IPS DF 19.7 (cell line): ENCODE measurements at regions not wholly inside any gene's neighbourhood (a gene's known extent, or its start where the extent isn't known, plus 50 kb on each side); places are given as distances from the start of the nearest gene placed in this dataset.
"Not testable (repeated sequence)": the region's sequence is repeated elsewhere in the genome, so short reads cannot be mapped to it uniquely, and the experiment has no call there.

Source experiments
- DNase-seq: peaks from one replicate; pipeline ENCODE4 v3.0.0-alpha.2; 2013; ENCODE audit warnings: low read depth, low spot score

DNA sequence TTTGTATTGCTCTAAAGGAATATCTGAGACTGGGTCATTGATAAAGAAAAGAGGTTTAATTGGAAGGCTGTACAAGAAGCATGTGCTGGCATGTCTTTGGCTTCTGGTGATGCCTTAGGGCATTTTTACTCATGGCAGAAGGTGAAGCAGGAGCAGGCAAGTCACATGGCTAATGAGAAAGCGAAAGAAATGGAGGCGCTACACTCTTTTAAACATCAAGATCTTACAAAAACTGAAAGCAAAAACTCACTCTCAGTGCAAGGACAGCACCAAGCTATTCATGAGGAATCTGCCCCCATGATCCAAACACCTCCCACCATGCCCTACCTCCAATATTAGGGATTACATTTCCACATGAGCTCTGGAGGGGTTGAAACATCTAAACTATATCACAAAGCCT, 1458.8 kb upstream of the ACO1 start:
- DNase-seq, result no peak

- no peak for DNase-seq
Measured at GRCh38 chr9:30928045-30928444, 1456.4 kb upstream of the ACO1 start.

- no peak for DNase-seq
Measured at GRCh38 chr9:30932226-30932625, 1452.2 kb upstream of the ACO1 start.

- DNase-seq, result no peak
Measured at GRCh38 chr9:30935730-30936129, 1448.7 kb upstream of the ACO1 start.

DNA sequence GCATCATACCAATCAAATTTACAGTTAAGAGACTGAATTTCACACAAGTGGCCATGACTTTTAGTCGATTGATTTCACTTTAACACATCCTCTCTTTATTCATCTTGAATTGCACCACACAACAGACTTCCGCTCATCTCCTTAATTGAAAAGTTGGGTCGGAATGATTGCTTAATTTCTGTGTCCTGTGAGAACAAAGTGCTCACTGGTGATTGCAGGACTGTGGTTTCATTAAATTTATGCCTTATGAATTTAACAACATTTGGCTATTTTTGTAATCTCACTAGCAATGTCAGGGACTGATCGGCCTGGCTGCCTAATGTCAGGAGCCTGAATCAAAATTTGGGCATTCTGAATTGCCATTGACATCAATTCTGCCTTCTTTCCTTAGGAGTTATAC, 1447.3 kb upstream of the ACO1 start:
- no peak for DNase-seq

GRCh38 chr9:30942852-30943251, 1441.6 kb upstream of the ACO1 start:
- not testable (repeated sequence) for DNase-seq

DNA sequence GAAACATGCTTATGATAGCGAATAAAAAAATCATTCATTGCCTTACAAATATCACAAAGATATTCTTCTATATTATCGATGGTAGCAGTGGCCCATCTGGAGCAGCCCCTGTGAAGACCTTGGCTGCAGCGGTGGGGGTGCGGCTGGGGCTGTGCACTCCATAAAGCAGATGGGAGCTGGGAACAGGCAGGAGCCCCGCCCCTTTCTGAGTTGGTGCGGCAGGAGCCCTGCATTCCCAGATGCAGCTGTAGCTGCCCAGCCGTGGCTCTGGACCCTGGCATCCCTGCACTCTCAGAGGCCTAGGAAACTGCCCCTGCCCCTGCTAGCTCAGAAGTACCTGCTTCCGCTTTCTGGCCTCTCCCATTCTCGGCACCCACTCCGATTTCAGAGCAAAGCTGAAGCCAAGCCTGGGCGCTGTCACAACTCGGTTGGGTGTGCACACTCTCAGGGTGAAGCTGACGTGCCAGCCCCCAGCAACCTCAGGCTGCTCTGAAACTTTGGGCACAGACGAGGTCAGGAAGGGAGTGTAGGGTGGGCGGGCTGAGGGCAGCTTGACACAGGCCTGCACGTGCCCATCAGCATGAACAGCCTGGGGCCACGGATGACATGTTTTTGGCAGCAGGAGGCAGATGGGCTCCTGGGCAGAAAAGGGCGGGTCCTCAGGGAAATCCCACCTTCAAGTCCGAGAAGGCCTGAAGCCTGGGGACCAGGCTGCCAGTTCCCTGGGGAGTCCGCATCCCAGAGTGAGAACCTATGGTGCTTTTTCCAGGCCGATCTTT, 1440.8 kb upstream of the ACO1 start:
- DNase-seq, result no peak

DNA sequence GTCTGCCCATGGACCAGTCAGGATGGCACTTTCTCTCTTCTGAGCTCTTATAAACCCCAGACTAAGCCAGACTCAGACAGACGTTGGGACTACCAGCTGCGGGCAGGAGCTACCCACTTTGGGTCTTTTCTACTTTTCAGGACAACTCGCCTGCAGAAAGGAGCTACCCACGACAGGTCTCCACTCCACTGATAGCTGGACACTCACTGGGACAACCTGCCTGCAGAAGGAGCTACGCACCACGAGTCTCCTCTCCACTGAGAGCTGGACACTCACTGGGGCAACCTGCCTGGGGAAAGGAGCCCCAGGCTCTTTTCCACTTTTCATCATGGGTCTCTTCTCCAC, 1440.2 kb upstream of the ACO1 start:
- DNase-seq, result no peak

GRCh38 chr9:30944741-30945280, 1439.6 kb upstream of the ACO1 start:
- no peak for DNase-seq

DNA sequence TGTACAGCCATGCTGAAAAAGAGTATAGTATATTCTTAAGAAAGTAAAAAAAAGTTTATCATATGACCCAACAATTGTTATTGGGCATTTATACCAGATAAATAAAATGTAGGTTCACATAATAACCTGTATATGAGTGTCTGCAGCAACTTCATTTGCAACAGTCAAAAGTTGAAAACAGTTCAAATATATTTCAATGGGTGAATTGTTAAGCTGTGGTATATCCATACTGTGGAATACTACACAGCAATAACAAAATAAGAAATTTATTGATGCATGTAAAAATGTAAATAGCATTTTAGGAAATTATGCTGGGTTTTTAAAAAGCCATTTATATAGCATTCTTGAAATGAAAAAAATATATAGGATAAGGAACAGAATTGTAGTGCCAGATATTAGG, 1420.1 kb upstream of the ACO1 start:
- DNase-seq, result no peak

- DNase-seq, result no peak
Measured at GRCh38 chr9:30967476-30967875, 1417.0 kb upstream of the ACO1 start.

DNA sequence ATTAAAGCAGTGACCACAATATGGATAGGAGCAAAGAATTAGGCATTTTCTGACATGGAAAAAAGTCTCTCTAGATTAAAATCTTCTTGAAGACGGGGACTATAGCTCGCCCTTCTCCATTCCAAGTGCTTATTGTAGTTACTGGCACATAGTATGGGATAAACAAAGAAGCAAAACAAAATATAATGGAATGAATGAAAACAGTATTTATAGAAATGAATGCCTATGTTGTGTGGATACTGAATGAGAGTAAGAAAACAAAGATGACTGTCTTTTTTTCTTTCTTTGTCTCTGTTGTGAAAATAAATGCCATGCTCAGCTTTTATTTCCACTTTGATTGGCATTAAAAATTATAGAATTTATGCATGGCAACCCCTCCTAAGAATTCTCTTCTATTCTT, 1414.3 kb upstream of the ACO1 start:
- no peak for DNase-seq

- no peak for DNase-seq
Measured at GRCh38 chr9:30970812-30971211, 1413.6 kb upstream of the ACO1 start.

GRCh38 chr9:30972654-30973053, 1411.8 kb upstream of the ACO1 start:
- DNase-seq, result no peak

DNA sequence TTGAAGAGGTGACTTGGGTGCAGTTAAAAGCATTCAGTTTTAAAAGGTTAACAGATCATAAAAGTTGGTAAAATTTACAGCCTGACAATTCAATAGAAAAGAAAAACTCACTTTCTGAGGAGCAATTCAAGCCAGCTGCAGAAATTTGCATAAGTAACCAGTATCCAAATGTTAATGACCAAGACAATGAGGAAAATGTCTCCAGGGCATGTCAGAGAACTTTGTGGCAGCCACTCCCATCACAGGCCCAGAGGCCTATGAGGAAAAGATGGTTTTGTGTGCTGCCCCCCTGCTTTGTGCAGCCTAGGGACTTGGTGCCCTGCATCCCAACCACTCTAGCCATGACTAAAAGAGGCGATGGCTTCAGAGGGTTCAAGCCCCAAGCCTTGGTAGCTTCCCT, 1406.5 kb upstream of the ACO1 start:
- no peak for DNase-seq

DNA sequence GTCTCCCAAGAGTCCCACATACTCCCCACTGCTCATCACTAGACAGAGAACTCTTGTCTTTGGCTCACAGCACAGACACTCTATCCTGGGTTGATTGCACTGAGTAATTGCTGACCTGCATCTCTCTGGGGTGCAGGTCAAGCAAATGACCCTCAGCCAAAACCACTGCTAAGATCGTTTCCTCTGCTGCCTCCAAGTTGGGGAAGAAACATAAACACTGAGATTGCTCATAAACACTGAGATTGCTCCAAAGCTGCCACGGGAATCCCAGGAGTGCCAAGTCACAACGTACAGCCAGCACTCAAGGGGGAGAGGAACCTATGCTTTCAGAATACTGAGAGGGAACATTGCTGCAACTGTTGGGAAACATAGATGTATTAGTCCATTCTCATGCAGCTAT, 1402.1 kb upstream of the ACO1 start:
- DNase-seq, result no peak

GRCh38 chr9:30995956-30996738, 1388.3 kb upstream of the ACO1 start:
- DNase-seq, result no peak

DNA sequence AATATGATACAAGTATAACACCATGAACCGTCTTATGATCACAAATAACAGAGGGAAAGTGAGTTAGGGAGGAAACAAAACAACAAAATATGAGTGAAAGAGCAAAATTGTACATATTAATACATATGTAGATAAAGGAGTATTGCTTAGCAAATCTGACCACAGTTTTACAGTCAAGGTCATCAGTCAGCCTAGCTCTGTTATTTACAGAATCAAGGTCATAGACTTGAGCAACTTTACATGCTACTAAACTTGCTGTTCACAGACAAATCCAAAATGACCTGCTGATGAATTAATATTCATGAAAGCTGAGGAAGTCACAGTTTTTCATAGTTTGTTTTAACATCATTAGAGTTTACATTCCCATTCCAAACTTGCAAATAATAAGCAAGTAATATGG, 1387.7 kb upstream of the ACO1 start:
- no peak for DNase-seq

DNA sequence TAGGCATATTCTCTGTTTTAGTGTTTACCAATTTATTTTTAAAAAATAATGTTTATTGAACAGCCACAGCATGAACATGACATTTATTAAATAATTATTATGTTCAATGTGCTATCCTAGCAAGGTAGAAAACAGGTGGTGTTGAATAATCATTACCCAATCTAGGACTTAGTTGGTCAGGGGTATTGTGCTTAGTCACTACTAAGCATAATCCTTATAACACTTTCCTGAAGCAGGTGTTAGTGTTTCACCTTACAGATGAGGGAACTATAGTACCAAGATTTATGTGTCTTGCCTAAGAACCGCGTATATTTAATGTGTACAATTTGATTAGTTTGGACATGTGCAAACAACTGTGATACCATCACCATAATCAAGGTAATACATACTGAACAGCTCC, 1387.2 kb upstream of the ACO1 start:
- no peak for DNase-seq

GRCh38 chr9:31005086-31005665, 1379.3 kb upstream of the ACO1 start:
- DNase-seq, result no peak

GRCh38 chr9:31013371-31013770, 1371.1 kb upstream of the ACO1 start:
- DNase-seq, result no peak

- DNase-seq, result no peak
Measured at GRCh38 chr9:31023847-31024246, 1360.6 kb upstream of the ACO1 start.

DNA sequence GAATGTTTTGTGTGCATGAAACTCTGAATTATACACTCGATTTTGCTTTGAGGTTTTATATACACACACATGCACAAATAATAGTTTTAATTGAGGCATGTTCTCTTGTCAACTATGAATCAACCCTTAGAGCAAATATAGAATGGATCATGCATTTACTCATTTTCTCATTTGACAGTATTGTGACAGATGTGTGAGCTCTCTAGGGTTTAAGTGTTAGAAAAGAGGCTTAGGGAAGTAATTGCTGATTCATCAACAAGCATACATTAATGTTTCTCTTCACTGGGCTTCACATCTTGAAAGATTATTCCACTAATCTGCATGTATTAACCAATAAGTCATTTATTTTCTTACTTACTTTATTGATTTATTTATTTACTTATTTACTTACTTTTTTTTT, 1356.8 kb upstream of the ACO1 start:
- no peak for DNase-seq
